HG03175 (cell line): ENCODE measurements at regions not wholly inside any gene's neighbourhood (a gene's known extent, or its start where the extent isn't known, plus 50 kb on each side); places are given as distances from the start of the nearest gene placed in this dataset.
"Not testable (repeated sequence)": the region's sequence is repeated elsewhere in the genome, so short reads cannot be mapped to it uniquely, and the experiment has no call there.

Experiments
- ATAC-seq: cut with Tn5 transposase; IDR thresholded peaks from one replicate; pipeline ENCODE4 v1.9.1; 2021; ENCODE audit warnings: mild to moderate bottlenecking, moderate library complexity; ENCODE audit not compliant: unreplicated experiment

- no peak for ATAC-seq
Observed at GRCh38 chr6:68239034-68239433, 396.0 kb upstream of the ADGRB3 start.

GRCh38 chr6:68238097-68238601 is 396.9 kb upstream of the ADGRB3 start:
- no peak for ATAC-seq

GRCh38 chr6:68237205-68237604 is 397.9 kb upstream of the ADGRB3 start:
- ATAC-seq = no peak

- no peak for ATAC-seq
Observed at GRCh38 chr6:68235326-68235784, 399.7 kb upstream of the ADGRB3 start.

- ATAC-seq = no peak
Observed at GRCh38 chr6:68233623-68234022, 401.5 kb upstream of the ADGRB3 start.

- ATAC-seq = no peak
Observed at GRCh38 chr6:68229566-68229965, 405.5 kb upstream of the ADGRB3 start.

- ATAC-seq = no peak
Observed at GRCh38 chr6:68226460-68226859, 408.6 kb upstream of the ADGRB3 start.

GRCh38 chr6:68225729-68226128 is 409.4 kb upstream of the ADGRB3 start:
- ATAC-seq = no peak

- no peak for ATAC-seq
Observed at GRCh38 chr6:68211242-68211795, 423.8 kb upstream of the ADGRB3 start.

- ATAC-seq = not testable (repeated sequence)
Observed at GRCh38 chr6:68207612-68208011, 427.5 kb upstream of the ADGRB3 start.

GRCh38 chr6:68200929-68201328 is 434.2 kb upstream of the ADGRB3 start:
- no peak for ATAC-seq

GRCh38 chr6:68197356-68197755 is 437.7 kb upstream of the ADGRB3 start:
- no peak for ATAC-seq

GRCh38 chr6:68196645-68197044 is 438.4 kb upstream of the ADGRB3 start:
- no peak for ATAC-seq

GRCh38 chr6:68195753-68196152 is 439.3 kb upstream of the ADGRB3 start:
- ATAC-seq = not testable (repeated sequence)

GRCh38 chr6:68194846-68195478 is 440.1 kb upstream of the ADGRB3 start:
- no peak for ATAC-seq

GRCh38 chr6:68192988-68193387 is 442.1 kb upstream of the ADGRB3 start:
- ATAC-seq = no peak

GRCh38 chr6:68189217-68189815 is 445.8 kb upstream of the ADGRB3 start:
- ATAC-seq = no peak

GRCh38 chr6:68186870-68187269 is 448.2 kb upstream of the ADGRB3 start:
- no peak for ATAC-seq

GRCh38 chr6:68182386-68182785 is 452.7 kb upstream of the ADGRB3 start:
- no peak for ATAC-seq

GRCh38 chr6:68181027-68181426 is 454.1 kb upstream of the ADGRB3 start:
- not testable (repeated sequence) for ATAC-seq

GRCh38 chr6:68173616-68174015 is 461.5 kb upstream of the ADGRB3 start:
- ATAC-seq = no peak

GRCh38 chr6:68169922-68170321 is 465.2 kb upstream of the ADGRB3 start:
- no peak for ATAC-seq
